GM12878 (cell line): ENCODE measurements at regions not wholly inside any gene's neighbourhood (a gene's known extent, or its start where the extent isn't known, plus 50 kb on each side); places are given as distances from the start of the nearest gene placed in this dataset.

Source experiments
- KAT2A ChIP-seq: conservative IDR thresholded peaks from 2 replicates; pipeline ENCODE4 v1.6.1; 2011; ENCODE audit warnings: low read depth, low read length; ENCODE audit not compliant: control insufficient read depth
- POLR2AphosphoS5 ChIP-seq: IDR thresholded peaks from 2 replicates; pipeline ENCODE4 v1.6.1; 2011; ENCODE audit warnings: mild to moderate bottlenecking, low read length, inconsistent platforms
- TF ChIP-seq, protein P1 (sequence below), 3 experiments: IDR thresholded peaks in 2 of 3; conservative IDR thresholded peaks in 1 of 3; 2 replicates each; pipeline ENCODE4 v1.5.1; 2011; ENCODE audit warnings: low read depth in 3 of 3, low read length in 3 of 3, mild to moderate bottlenecking in 3 of 3, control low read depth in 2 of 3, moderate library complexity in 2 of 3, inconsistent platforms in 1 of 3, mixed read lengths in 1 of 3; ENCODE audit not compliant: control insufficient read depth in 2 of 3, insufficient read depth in 1 of 3; ENCODE audit errors: extremely low read depth in 1 of 3

DNA sequence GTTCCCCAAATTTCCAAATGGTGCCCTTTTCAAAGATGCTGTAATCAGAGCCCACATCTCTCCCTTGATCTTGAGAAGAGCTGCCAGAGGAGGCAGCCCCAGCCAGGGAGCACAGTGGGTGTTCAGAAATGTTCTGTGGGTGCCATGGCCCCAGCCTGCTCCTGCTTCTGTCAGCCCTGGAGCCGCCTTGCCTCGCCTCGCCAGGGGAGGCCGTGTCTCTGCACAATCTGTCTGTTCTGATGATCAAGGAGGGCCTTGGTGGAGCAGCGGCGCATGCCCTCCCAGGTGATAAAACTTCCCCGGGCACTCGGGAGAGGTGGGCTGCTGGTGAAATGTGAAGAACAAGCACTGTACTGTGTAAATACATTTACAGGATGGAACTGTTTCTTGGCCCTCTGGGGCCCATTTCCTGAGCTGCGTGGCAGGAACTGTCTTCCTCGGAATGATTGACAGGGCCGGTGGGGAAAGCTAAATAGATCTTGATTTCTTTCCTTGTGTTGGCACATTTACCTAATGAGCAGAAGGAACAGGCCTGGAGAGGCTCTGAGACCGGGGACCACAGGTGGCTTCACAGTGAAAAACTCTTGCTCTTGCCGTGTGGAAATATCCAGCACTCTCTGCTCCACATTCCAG is 207.8 kb upstream of the PODXL start:
- TF ChIP-seq KAT2A (no peak), POLR2AphosphoS5 (no peak)
- TF ChIP-seq, protein P1, sequence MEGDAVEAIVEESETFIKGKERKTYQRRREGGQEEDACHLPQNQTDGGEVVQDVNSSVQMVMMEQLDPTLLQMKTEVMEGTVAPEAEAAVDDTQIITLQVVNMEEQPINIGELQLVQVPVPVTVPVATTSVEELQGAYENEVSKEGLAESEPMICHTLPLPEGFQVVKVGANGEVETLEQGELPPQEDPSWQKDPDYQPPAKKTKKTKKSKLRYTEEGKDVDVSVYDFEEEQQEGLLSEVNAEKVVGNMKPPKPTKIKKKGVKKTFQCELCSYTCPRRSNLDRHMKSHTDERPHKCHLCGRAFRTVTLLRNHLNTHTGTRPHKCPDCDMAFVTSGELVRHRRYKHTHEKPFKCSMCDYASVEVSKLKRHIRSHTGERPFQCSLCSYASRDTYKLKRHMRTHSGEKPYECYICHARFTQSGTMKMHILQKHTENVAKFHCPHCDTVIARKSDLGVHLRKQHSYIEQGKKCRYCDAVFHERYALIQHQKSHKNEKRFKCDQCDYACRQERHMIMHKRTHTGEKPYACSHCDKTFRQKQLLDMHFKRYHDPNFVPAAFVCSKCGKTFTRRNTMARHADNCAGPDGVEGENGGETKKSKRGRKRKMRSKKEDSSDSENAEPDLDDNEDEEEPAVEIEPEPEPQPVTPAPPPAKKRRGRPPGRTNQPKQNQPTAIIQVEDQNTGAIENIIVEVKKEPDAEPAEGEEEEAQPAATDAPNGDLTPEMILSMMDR (IDR thresholded peaks at IDR 0.05 in 2 of 3, conservative IDR thresholded peaks at IDR 0.05 in 1 of 3; ENCODE audit: control insufficient read depth in 2 of 3, extremely low read depth in 1 of 3, insufficient read depth in 1 of 3, low read depth in 3 of 3, low read length in 3 of 3): no peak
